C4-2B (cell line): ENCODE measurements at regions not wholly inside any gene's neighbourhood (a gene's known extent, or its start where the extent isn't known, plus 50 kb on each side); places are given as distances from the start of the nearest gene placed in this dataset.

Source experiments
- ZFX ChIP-seq: fragments of 450-650 bp; IDR thresholded peaks from 2 replicates; pipeline ENCODE4 v1.6.1; 2017
- TF ChIP-seq, protein P1 (sequence below): fragments of 450-650 bp; conservative IDR thresholded peaks from 2 replicates; pipeline ENCODE4 v1.5.1; 2017; ENCODE audit warnings: mild to moderate bottlenecking

DNA sequence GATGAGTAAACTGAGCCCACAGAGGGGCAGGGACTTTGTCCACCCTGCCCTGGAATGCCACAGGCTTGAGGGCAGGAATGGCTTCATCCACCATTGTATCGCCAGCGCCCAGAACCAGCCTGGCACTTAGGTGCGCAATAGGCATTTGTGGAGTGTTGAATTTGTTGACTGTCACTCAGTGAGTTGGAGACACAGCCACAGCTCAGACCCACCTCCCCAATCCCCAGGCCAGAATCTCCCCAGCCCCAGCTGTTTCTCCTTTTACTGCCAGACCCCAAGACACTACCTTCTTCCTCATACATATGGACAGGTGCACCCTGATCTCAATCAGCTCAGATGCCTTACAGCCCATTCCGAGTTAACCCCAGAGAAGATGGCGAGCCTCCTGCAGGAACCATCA is 674.5 kb downstream of the MATN1 start:
- TF ChIP-seq, protein P1, sequence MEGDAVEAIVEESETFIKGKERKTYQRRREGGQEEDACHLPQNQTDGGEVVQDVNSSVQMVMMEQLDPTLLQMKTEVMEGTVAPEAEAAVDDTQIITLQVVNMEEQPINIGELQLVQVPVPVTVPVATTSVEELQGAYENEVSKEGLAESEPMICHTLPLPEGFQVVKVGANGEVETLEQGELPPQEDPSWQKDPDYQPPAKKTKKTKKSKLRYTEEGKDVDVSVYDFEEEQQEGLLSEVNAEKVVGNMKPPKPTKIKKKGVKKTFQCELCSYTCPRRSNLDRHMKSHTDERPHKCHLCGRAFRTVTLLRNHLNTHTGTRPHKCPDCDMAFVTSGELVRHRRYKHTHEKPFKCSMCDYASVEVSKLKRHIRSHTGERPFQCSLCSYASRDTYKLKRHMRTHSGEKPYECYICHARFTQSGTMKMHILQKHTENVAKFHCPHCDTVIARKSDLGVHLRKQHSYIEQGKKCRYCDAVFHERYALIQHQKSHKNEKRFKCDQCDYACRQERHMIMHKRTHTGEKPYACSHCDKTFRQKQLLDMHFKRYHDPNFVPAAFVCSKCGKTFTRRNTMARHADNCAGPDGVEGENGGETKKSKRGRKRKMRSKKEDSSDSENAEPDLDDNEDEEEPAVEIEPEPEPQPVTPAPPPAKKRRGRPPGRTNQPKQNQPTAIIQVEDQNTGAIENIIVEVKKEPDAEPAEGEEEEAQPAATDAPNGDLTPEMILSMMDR, result no peak
- no peak for TF ChIP-seq ZFX
